ENCODE measurements at regions not wholly inside any gene's neighbourhood (a gene's known extent, or its start where the extent isn't known, plus 50 kb on each side); places are given as distances from the start of the nearest gene placed in this dataset.

DNA sequence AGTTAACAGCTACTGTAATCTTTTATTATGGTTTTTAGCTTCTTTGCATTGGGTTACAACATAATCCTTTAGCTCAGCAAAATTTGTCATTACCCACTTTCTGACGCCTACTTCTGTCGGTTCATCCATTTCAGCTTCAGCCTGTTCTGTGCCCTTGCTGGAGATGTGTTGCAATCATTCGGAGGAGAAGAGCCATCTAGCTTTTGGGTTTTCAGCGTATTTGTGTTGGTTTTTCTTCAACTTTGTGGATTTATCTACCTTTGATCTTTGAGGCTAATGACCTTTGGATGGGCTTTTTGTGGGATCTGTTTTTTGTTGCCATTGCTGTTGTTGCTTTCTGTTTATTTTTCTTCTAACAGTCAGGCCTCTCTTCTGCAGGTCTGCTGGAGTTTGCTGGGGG lies 69.2 kb upstream of the ATXN7L3B start:
- DNase-seq (ENCODE audit: low read depth): no peak
- H3K4me3 ChIP-seq (ENCODE audit: low read length): no peak overlapping the region
- TF ChIP-seq, protein P1, sequence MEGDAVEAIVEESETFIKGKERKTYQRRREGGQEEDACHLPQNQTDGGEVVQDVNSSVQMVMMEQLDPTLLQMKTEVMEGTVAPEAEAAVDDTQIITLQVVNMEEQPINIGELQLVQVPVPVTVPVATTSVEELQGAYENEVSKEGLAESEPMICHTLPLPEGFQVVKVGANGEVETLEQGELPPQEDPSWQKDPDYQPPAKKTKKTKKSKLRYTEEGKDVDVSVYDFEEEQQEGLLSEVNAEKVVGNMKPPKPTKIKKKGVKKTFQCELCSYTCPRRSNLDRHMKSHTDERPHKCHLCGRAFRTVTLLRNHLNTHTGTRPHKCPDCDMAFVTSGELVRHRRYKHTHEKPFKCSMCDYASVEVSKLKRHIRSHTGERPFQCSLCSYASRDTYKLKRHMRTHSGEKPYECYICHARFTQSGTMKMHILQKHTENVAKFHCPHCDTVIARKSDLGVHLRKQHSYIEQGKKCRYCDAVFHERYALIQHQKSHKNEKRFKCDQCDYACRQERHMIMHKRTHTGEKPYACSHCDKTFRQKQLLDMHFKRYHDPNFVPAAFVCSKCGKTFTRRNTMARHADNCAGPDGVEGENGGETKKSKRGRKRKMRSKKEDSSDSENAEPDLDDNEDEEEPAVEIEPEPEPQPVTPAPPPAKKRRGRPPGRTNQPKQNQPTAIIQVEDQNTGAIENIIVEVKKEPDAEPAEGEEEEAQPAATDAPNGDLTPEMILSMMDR (conservative IDR thresholded peaks at IDR 0.05; ENCODE audit: low read depth, low read length): no peak

DNA sequence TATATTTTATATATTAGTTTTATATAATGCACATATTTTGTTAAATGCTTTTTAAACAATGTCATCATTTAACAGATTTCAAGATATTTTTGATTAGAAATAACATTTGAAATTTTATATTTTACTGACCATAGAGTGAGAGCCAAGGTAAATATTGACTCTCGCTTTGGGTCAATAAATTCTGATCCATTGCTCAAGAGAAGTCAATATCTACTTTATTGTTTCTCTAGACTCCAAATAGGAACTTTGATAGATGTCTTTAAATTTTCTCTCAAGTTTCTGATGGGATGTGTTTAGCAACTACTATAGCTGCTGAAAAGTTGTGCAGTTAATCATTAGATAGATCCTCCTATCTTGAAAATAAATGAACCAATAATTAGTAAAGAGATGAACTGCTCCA lies 61.4 kb upstream of the ATXN7L3B start:
- DNase-seq (ENCODE audit: low read depth): no peak
- no peak overlapping the region for H3K4me3 ChIP-seq (ENCODE audit: low read length)
- TF ChIP-seq, protein P1 (conservative IDR thresholded peaks at IDR 0.05; ENCODE audit: low read depth, low read length): no peak

DNA sequence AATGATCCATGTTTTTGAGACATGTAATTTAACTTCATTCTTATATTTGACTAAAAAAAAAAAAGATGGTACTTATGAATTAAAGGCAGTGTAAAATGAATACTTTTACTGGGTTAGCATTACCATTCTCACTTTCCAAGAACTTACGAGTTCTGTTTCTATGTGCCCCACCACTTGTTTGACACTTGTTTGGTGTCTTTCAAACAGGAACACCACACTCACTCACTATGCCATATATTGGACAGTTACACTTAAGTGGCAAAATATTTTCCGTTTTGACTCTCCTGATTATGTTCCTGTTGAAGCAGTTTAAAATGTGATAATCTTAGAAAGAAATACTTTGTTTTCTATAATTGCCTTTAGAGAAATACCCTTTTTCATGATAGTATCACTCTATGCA lies 56.6 kb upstream of the ATXN7L3B start:
- DNase-seq (ENCODE audit: low read depth): no peak
- no peak overlapping the region for H3K4me3 ChIP-seq (ENCODE audit: low read length)
- TF ChIP-seq, protein P1 (conservative IDR thresholded peaks at IDR 0.05; ENCODE audit: low read depth, low read length): no peak

DNA sequence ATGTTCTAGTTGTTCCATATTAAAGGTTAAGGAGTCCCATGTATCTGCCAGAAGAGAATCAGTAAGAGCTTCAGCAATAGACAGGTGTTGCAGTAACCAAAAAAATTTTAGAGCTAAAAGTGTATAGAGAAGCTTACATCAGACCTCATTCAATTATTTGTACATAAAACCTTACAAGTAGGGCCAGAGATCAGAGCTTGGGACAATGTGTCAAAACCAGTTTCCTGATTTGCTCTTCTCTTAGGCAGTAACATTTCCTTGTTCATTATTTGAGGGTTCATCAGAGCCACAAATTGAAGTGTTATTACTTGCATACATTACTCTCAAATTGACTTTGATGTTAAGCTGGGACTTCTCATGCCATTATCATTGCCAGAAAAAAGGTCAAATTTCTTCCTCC lies 55.5 kb upstream of the ATXN7L3B start:
- TF ChIP-seq, protein P1 (conservative IDR thresholded peaks at IDR 0.05; ENCODE audit: low read depth, low read length): no peak
- no peak overlapping the region for H3K4me3 ChIP-seq (ENCODE audit: low read length)
- no peak for DNase-seq (ENCODE audit: low read depth)

DNA sequence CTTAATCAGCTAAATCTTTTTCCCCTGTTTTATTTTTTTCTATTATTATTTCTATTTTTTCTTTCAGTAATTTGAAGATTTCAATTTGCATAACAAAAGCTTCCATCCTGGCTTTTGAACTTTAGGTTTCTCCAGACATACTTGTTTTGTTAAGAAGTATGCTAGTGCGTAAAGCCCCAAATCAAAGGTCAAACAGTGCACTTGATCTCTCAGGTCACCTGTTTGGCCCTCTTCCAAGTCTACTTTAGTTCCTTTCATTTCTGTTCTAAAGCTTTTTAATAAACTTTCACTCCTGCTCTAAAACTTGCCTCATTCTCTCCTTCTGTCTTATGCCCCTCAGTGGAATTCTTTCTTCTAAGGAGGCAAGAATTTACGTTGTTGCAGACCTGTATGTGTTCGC lies 54.6 kb upstream of the ATXN7L3B start:
- TF ChIP-seq, protein P1 (conservative IDR thresholded peaks at IDR 0.05; ENCODE audit: low read depth, low read length): no peak
- no peak for DNase-seq (ENCODE audit: low read depth)
- no peak overlapping the region for H3K4me3 ChIP-seq (ENCODE audit: low read length)

Data from retinal pigment epithelial cell (primary cell).